ENCODE measurements at regions not wholly inside any gene's neighbourhood (a gene's known extent, or its start where the extent isn't known, plus 50 kb on each side); places are given as distances from the start of the nearest gene placed in this dataset.

DNA sequence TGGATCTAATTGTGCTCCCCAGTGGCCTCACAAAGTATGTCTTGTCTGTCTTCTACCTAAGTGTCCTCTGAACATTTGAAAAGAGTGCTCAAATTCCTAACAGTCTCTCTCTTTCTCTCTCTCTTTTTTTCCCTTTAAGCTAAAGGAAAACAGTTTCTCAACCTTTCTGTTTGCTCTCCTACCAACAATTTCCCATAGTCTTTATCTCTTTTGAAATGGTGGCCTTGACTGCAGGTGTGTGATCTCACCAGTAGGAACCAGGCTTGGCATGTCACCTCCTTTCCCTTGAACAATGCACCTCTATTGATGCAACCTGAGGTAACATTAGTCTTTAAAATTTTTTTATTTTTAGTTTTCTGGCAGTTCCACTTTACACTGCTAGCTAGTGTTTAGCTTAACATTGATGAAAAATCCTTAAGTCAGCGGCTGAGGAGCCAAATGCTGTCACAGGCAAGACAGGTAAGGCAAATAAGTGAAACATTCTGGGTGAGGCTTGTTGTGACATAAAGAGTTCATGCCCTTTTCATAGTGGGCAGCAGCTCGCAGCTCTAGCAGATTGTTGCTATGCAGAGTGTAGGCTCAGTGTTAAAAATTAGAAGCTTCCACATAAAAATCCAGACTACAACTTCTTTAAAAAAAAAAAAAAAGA lies 273.4 kb downstream of the HAPSTR1 start (continued):
- no peak for TF ChIP-seq ZNF331 (CRISPR knock-in tag; IDR thresholded peaks at IDR 0.05; ENCODE audit: low read depth)
- TF ChIP-seq, protein P1, sequence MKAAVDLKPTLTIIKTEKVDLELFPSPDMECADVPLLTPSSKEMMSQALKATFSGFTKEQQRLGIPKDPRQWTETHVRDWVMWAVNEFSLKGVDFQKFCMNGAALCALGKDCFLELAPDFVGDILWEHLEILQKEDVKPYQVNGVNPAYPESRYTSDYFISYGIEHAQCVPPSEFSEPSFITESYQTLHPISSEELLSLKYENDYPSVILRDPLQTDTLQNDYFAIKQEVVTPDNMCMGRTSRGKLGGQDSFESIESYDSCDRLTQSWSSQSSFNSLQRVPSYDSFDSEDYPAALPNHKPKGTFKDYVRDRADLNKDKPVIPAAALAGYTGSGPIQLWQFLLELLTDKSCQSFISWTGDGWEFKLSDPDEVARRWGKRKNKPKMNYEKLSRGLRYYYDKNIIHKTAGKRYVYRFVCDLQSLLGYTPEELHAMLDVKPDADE (IDR thresholded peaks at IDR 0.05): no peak

DNA sequence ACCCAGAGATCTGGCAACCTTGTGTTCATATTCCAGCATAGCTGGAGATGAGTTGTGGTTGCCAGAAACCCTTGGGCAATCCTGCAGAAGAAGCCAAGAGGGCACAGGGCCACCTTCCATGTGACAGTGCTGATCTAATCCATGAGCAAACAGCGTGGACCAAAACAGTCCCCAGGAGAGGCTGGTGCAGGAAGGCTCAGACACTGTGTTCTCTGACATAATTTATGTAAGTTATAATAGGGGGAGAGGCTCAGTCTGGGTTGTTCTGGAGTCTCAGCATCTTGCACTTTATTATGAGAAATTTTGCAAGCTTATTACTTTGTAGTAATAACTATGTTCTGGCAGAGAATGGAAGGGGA lies 273.9 kb downstream of the HAPSTR1 start:
- TF ChIP-seq NANOG (IDR thresholded peaks at IDR 0.05; ENCODE audit: borderline replicate concordance) (no peak), JUNB (IDR thresholded peaks at IDR 0.05; ENCODE audit: unreplicated experiment) (no peak)
- TF ChIP-seq, protein P2, sequence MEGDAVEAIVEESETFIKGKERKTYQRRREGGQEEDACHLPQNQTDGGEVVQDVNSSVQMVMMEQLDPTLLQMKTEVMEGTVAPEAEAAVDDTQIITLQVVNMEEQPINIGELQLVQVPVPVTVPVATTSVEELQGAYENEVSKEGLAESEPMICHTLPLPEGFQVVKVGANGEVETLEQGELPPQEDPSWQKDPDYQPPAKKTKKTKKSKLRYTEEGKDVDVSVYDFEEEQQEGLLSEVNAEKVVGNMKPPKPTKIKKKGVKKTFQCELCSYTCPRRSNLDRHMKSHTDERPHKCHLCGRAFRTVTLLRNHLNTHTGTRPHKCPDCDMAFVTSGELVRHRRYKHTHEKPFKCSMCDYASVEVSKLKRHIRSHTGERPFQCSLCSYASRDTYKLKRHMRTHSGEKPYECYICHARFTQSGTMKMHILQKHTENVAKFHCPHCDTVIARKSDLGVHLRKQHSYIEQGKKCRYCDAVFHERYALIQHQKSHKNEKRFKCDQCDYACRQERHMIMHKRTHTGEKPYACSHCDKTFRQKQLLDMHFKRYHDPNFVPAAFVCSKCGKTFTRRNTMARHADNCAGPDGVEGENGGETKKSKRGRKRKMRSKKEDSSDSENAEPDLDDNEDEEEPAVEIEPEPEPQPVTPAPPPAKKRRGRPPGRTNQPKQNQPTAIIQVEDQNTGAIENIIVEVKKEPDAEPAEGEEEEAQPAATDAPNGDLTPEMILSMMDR (conservative IDR thresholded peaks at IDR 0.05; ENCODE audit: low read depth in 2 of 2): no peak
- ATAC-seq: no peak
- Histone ChIP-seq H3K27me3 (ENCODE audit: insufficient read depth) (no peaks in the 10 kb centered on the region), H3K9me2 (ENCODE audit: insufficient read depth) (0 out of 2 replicates have a peak, but pooled peaks cover 10% of the 10 kb centered on the region), H3F3A (replicated peaks; ENCODE audit: low read depth) (no peaks in the 10 kb centered on the region), H3K27ac (ENCODE audit: low read depth) (no peak overlapping the region), H3K4me3 (no peak overlapping the region), H4K20me1 (replicated peaks; ENCODE audit: insufficient read depth) (no peaks in the 10 kb centered on the region; the same call in 1 of the 2 replicates), H3K36me3 (ENCODE audit: insufficient read depth) (no peaks in the 10 kb centered on the region), H3K4me2 (no peak overlapping the region), H3K79me2 (replicated peaks; ENCODE audit: insufficient read depth) (no peaks in the 10 kb centered on the region), H2AFZ (no peak overlapping the region), H3K4me1 (ENCODE audit: insufficient read depth) (no peaks in the 10 kb centered on the region)
- Mint-ChIP-seq H3K9me3 (0 out of 3 replicates have a peak, but pooled peaks cover 3% of the 10 kb centered on the region), H3K4me1 (peaks cover 7% of the 10 kb centered on the region), H3K27me3 (ENCODE audit: insufficient read depth, low read depth, poor library complexity) (peaks cover 2% of the 10 kb centered on the region), H3K27ac (no peak overlapping the region), H3K36me3 (ENCODE audit: low read depth) (no peaks in the 10 kb centered on the region), H3K4me3 (no peak overlapping the region)
- no peak for DNase-seq (ENCODE audit: low spot score)

DNA sequence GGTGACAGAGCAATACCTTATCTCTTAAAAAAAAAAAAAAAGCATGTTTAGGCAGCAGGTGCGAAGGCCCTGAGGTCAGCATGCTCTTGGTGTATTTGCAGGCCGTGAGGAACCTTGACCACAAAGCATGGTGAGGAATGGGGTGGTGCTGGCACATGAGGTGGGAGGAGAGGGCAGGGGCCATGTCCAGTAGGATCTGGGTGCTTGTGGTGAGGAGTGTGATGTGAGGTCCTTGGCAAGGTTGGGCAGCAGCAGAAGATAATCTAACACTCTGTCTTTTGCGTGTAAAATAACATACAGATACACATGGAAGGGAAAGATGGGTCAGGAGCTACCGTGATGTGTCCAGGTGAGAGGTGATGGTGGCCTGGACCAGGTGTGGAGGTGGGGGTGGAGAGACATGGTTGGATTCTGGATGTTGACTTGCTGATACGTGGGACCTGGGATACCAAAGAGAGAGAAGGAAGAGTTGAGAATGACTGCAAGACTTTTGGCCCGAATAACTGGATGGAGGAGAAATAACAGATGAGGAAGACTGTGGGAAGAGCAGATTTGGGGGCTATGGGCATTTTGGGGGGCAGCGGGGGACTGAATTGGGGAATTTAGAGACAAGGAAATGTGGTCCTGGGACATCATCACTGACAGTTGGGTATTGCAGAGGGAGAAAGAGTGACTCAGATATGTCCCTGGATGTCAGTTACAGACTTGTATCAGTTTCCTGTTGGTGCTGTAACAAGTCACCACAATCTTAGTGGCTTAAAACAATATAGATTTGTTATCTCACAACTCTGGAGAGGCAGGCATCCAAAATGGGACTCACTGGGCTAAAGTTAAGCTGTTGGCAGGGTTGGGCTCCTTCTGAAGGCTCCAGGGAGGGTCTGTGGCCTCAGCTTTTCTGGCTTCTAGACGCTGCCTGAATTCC lies 274.9 kb downstream of the HAPSTR1 start:
- Histone ChIP-seq H3K79me2 (replicated peaks; ENCODE audit: insufficient read depth) (no peaks in the 10 kb centered on the region), H3K4me2 (no peak overlapping the region), H4K20me1 (replicated peaks; ENCODE audit: insufficient read depth) (no peaks in the 10 kb centered on the region; the same call in 1 of the 2 replicates), H3K36me3 (ENCODE audit: insufficient read depth) (no peaks in the 10 kb centered on the region), H3K27me3 (ENCODE audit: insufficient read depth) (no peaks in the 10 kb centered on the region), H3F3A (replicated peaks; ENCODE audit: low read depth) (no peaks in the 10 kb centered on the region), H2AFZ (no peak overlapping the region), H3K9me2 (ENCODE audit: insufficient read depth) (0 out of 2 replicates have a peak, but pooled peaks cover 6% of the 10 kb centered on the region), H3K4me1 (ENCODE audit: insufficient read depth) (no peaks in the 10 kb centered on the region), H3K4me3 (no peak overlapping the region), H3K27ac (ENCODE audit: low read depth) (no peak overlapping the region)
- ATAC-seq (no peak), DNase-seq (ENCODE audit: low spot score) (no peak)
- H3K27me3 Mint-ChIP-seq (ENCODE audit: insufficient read depth, low read depth, poor library complexity): peaks cover 2% of the 10 kb centered on the region
- H3K9me3 Mint-ChIP-seq: 0 out of 3 replicates have a peak, but pooled peaks cover 3% of the 10 kb centered on the region
- H3K36me3 Mint-ChIP-seq (ENCODE audit: low read depth): no peaks in the 10 kb centered on the region
- no peak overlapping the region for H3K4me3 Mint-ChIP-seq
- H3K4me1 Mint-ChIP-seq: peaks cover 10% of the 10 kb centered on the region
- TF ChIP-seq ZNF331 (CRISPR knock-in tag; IDR thresholded peaks at IDR 0.05; ENCODE audit: low read depth) (no peak), CREB1 (CRISPR knock-in tag; IDR thresholded peaks at IDR 0.05; ENCODE audit: low read depth) (no peak), EZH2 (IDR thresholded peaks at IDR 0.05; ENCODE audit: low read depth, unreplicated experiment) (no peak), STAT1 (IDR thresholded peaks at IDR 0.05; ENCODE audit: unreplicated experiment) (no peak), EZH2phosphoT487 (IDR thresholded peaks at IDR 0.05; ENCODE audit: unreplicated experiment) (no peak), JUNB (IDR thresholded peaks at IDR 0.05; ENCODE audit: unreplicated experiment) (no peak), ZNF114 (CRISPR knock-in tag; IDR thresholded peaks at IDR 0.05) (no peak)
- TF ChIP-seq, protein P2 (conservative IDR thresholded peaks at IDR 0.05; ENCODE audit: low read depth in 2 of 2): no peak
- no peak overlapping the region for H3K27ac Mint-ChIP-seq
